ENCODE measurements at regions not wholly inside any gene's neighbourhood (a gene's known extent, or its start where the extent isn't known, plus 50 kb on each side); places are given as distances from the start of the nearest gene placed in this dataset.
"Not testable (repeated sequence)": the region's sequence is repeated elsewhere in the genome, so short reads cannot be mapped to it uniquely, and the experiment has no call there.

GRCh38 chr2:140085674-140086073 lies 1305.5 kb upstream of the NXPH2 start:
- H3K27me3 ChIP-seq (ENCODE audit: control insufficient read depth in 3 of 3, insufficient read depth in 3 of 3, low read length in 3 of 3) = no peaks in the 10 kb centered on the region
- FAIRE-seq = no peak
- DNase-seq = no peak

GRCh38 chr2:140079038-140079437 lies 1298.8 kb upstream of the NXPH2 start:
- Histone ChIP-seq H3K27me3 (ENCODE audit: control insufficient read depth in 3 of 3, insufficient read depth in 3 of 3, low read length in 3 of 3) (no peaks in the 10 kb centered on the region), H3K27ac (ENCODE audit: low read depth in 1 of 3, low read length in 2 of 3) (no peak overlapping the region), H3K9me3 (ENCODE audit: control insufficient read depth in 2 of 2, insufficient read depth in 1 of 2, low read depth in 1 of 2, low read length in 1 of 2) (no peaks in the 10 kb centered on the region), H3K36me3 (ENCODE audit: control insufficient read depth in 3 of 3, insufficient read depth in 2 of 3, low read depth in 1 of 3, low read length in 3 of 3) (no peaks in the 10 kb centered on the region), H3K4me3 (ENCODE audit: low read depth in 1 of 3, low read length in 3 of 3) (no peak overlapping the region), H3K4me1 (ENCODE audit: control insufficient read depth in 3 of 3, insufficient read depth in 2 of 3, low read depth in 1 of 3, low read length in 2 of 3) (no peaks in the 10 kb centered on the region)
- DNase-seq = no peak
- no peak for FAIRE-seq

More at GRCh38 chr2:140085674-140086073, 1305.5 kb upstream of the NXPH2 start:
- no peaks in the 10 kb centered on the region for H3K36me3 ChIP-seq (ENCODE audit: control insufficient read depth in 3 of 3, insufficient read depth in 2 of 3, low read depth in 1 of 3, low read length in 3 of 3)
- no peaks in the 10 kb centered on the region for H3K9me3 ChIP-seq (ENCODE audit: control insufficient read depth in 2 of 2, insufficient read depth in 1 of 2, low read depth in 1 of 2, low read length in 1 of 2)
- no peaks in the 10 kb centered on the region for H3K4me1 ChIP-seq (ENCODE audit: control insufficient read depth in 3 of 3, insufficient read depth in 2 of 3, low read depth in 1 of 3, low read length in 2 of 3)
- H3K4me3 ChIP-seq (ENCODE audit: low read depth in 1 of 3, low read length in 3 of 3) = no peak overlapping the region
- no peak overlapping the region for H3K27ac ChIP-seq (ENCODE audit: low read depth in 1 of 3, low read length in 2 of 3)

GRCh38 chr2:140076164-140076563 lies 1296.0 kb upstream of the NXPH2 start:
- no peaks in the 10 kb centered on the region for H3K9me3 ChIP-seq (ENCODE audit: control insufficient read depth in 2 of 2, insufficient read depth in 1 of 2, low read depth in 1 of 2, low read length in 1 of 2)
- no peak for FAIRE-seq
- H3K4me1 ChIP-seq (ENCODE audit: control insufficient read depth in 3 of 3, insufficient read depth in 2 of 3, low read depth in 1 of 3, low read length in 2 of 3) = no peaks in the 10 kb centered on the region
- no peak overlapping the region for H3K4me3 ChIP-seq (ENCODE audit: low read depth in 1 of 3, low read length in 3 of 3)
- DNase-seq = no peak
- no peaks in the 10 kb centered on the region for H3K27me3 ChIP-seq (ENCODE audit: control insufficient read depth in 3 of 3, insufficient read depth in 3 of 3, low read length in 3 of 3)
- WGBS, 3 donors = 78 to 85% (median 82%) methylated on average over 2 of the region's 2 CpGs
- no peaks in the 10 kb centered on the region for H3K36me3 ChIP-seq (ENCODE audit: control insufficient read depth in 3 of 3, insufficient read depth in 2 of 3, low read depth in 1 of 3, low read length in 3 of 3)
- no peak overlapping the region for H3K27ac ChIP-seq (ENCODE audit: low read depth in 1 of 3, low read length in 2 of 3)

- H3K9me3 ChIP-seq (ENCODE audit: control insufficient read depth in 2 of 2, insufficient read depth in 1 of 2, low read depth in 1 of 2, low read length in 1 of 2); DNase-seq; H3K4me1 ChIP-seq (ENCODE audit: control insufficient read depth in 3 of 3, insufficient read depth in 2 of 3, low read depth in 1 of 3, low read length in 2 of 3); H3K27me3 ChIP-seq (ENCODE audit: control insufficient read depth in 3 of 3, insufficient read depth in 3 of 3, low read length in 3 of 3); H3K4me3 ChIP-seq (ENCODE audit: low read depth in 1 of 3, low read length in 3 of 3); FAIRE-seq; H3K27ac ChIP-seq (ENCODE audit: low read depth in 1 of 3, low read length in 2 of 3); H3K36me3 ChIP-seq (ENCODE audit: control insufficient read depth in 3 of 3, insufficient read depth in 2 of 3, low read depth in 1 of 3, low read length in 3 of 3): not testable (repeated sequence)
- WGBS, 3 donors = 95 to 97% (median 95%) methylated on average over 22 to 30 of the region's 30 CpGs
These were observed 1293.6 kb upstream of the NXPH2 start for GRCh38 chr2:140073763-140074162.

GRCh38 chr2:140067661-140068060 lies 1287.5 kb upstream of the NXPH2 start:
- Histone ChIP-seq H3K36me3 (ENCODE audit: control insufficient read depth in 3 of 3, insufficient read depth in 2 of 3, low read depth in 1 of 3, low read length in 3 of 3) (no peaks in the 10 kb centered on the region), H3K9me3 (ENCODE audit: control insufficient read depth in 2 of 2, insufficient read depth in 1 of 2, low read depth in 1 of 2, low read length in 1 of 2) (no peaks in the 10 kb centered on the region), H3K27me3 (ENCODE audit: control insufficient read depth in 3 of 3, insufficient read depth in 3 of 3, low read length in 3 of 3) (no peaks in the 10 kb centered on the region), H3K4me1 (ENCODE audit: control insufficient read depth in 3 of 3, insufficient read depth in 2 of 3, low read depth in 1 of 3, low read length in 2 of 3) (no peaks in the 10 kb centered on the region), H3K4me3 (ENCODE audit: low read depth in 1 of 3, low read length in 3 of 3) (no peak overlapping the region), H3K27ac (ENCODE audit: low read depth in 1 of 3, low read length in 2 of 3) (no peak overlapping the region)
- WGBS, 3 donors = 67 to 79% (median 74%) methylated on average over 1 of the region's 1 CpG
- FAIRE-seq (no peak), DNase-seq (no peak)

GRCh38 chr2:140064243-140064642 lies 1284.1 kb upstream of the NXPH2 start:
- H3K27ac ChIP-seq (ENCODE audit: low read depth in 1 of 3, low read length in 2 of 3) = no peak overlapping the region
- H3K27me3 ChIP-seq (ENCODE audit: control insufficient read depth in 3 of 3, insufficient read depth in 3 of 3, low read length in 3 of 3) = no peaks in the 10 kb centered on the region
- H3K36me3 ChIP-seq (ENCODE audit: control insufficient read depth in 3 of 3, insufficient read depth in 2 of 3, low read depth in 1 of 3, low read length in 3 of 3) = no peaks in the 10 kb centered on the region
- FAIRE-seq (no peak), DNase-seq (no peak)
- 88 to 100% (median 91%) methylated on average over 1 of the region's 1 CpG for WGBS, 3 donors
- H3K4me1 ChIP-seq (ENCODE audit: control insufficient read depth in 3 of 3, insufficient read depth in 2 of 3, low read depth in 1 of 3, low read length in 2 of 3) = no peaks in the 10 kb centered on the region
- H3K4me3 ChIP-seq (ENCODE audit: low read depth in 1 of 3, low read length in 3 of 3) = no peak overlapping the region
- H3K9me3 ChIP-seq (ENCODE audit: control insufficient read depth in 2 of 2, insufficient read depth in 1 of 2, low read depth in 1 of 2, low read length in 1 of 2) = no peaks in the 10 kb centered on the region

- FAIRE-seq (no peak), DNase-seq (no peak)
- Histone ChIP-seq H3K27me3 (ENCODE audit: control insufficient read depth in 3 of 3, insufficient read depth in 3 of 3, low read length in 3 of 3) (no peaks in the 10 kb centered on the region), H3K4me3 (ENCODE audit: low read depth in 1 of 3, low read length in 3 of 3) (no peak overlapping the region), H3K36me3 (ENCODE audit: control insufficient read depth in 3 of 3, insufficient read depth in 2 of 3, low read depth in 1 of 3, low read length in 3 of 3) (no peaks in the 10 kb centered on the region), H3K9me3 (ENCODE audit: control insufficient read depth in 2 of 2, insufficient read depth in 1 of 2, low read depth in 1 of 2, low read length in 1 of 2) (no peaks in the 10 kb centered on the region), H3K4me1 (ENCODE audit: control insufficient read depth in 3 of 3, insufficient read depth in 2 of 3, low read depth in 1 of 3, low read length in 2 of 3) (no peaks in the 10 kb centered on the region), H3K27ac (ENCODE audit: low read depth in 1 of 3, low read length in 2 of 3) (no peak overlapping the region)
- WGBS, 3 donors = 57 to 64% (median 58%) methylated on average over 2 of the region's 2 CpGs
These were observed 1283.2 kb upstream of the NXPH2 start for GRCh38 chr2:140063356-140063755.

GRCh38 chr2:140061240-140061639 lies 1281.0 kb upstream of the NXPH2 start:
- no peaks in the 10 kb centered on the region for H3K27me3 ChIP-seq (ENCODE audit: control insufficient read depth in 3 of 3, insufficient read depth in 3 of 3, low read length in 3 of 3)
- WGBS, 3 donors = 83 to 93% (median 90%) methylated on average over 1 of the region's 1 CpG
- H3K36me3 ChIP-seq (ENCODE audit: control insufficient read depth in 3 of 3, insufficient read depth in 2 of 3, low read depth in 1 of 3, low read length in 3 of 3) = no peaks in the 10 kb centered on the region
- H3K4me1 ChIP-seq (ENCODE audit: control insufficient read depth in 3 of 3, insufficient read depth in 2 of 3, low read depth in 1 of 3, low read length in 2 of 3) = no peaks in the 10 kb centered on the region
- FAIRE-seq (no peak), DNase-seq (no peak)
- no peak overlapping the region for H3K4me3 ChIP-seq (ENCODE audit: low read depth in 1 of 3, low read length in 3 of 3)
- H3K27ac ChIP-seq (ENCODE audit: low read depth in 1 of 3, low read length in 2 of 3) = no peak overlapping the region
- no peaks in the 10 kb centered on the region for H3K9me3 ChIP-seq (ENCODE audit: control insufficient read depth in 2 of 2, insufficient read depth in 1 of 2, low read depth in 1 of 2, low read length in 1 of 2)

- Histone ChIP-seq H3K4me3 (ENCODE audit: low read depth in 1 of 3, low read length in 3 of 3) (no peak overlapping the region), H3K4me1 (ENCODE audit: control insufficient read depth in 3 of 3, insufficient read depth in 2 of 3, low read depth in 1 of 3, low read length in 2 of 3) (no peaks in the 10 kb centered on the region), H3K9me3 (ENCODE audit: control insufficient read depth in 2 of 2, insufficient read depth in 1 of 2, low read depth in 1 of 2, low read length in 1 of 2) (no peaks in the 10 kb centered on the region), H3K27me3 (ENCODE audit: control insufficient read depth in 3 of 3, insufficient read depth in 3 of 3, low read length in 3 of 3) (no peaks in the 10 kb centered on the region), H3K36me3 (ENCODE audit: control insufficient read depth in 3 of 3, insufficient read depth in 2 of 3, low read depth in 1 of 3, low read length in 3 of 3) (no peaks in the 10 kb centered on the region), H3K27ac (ENCODE audit: low read depth in 1 of 3, low read length in 2 of 3) (no peak overlapping the region)
- WGBS, 3 donors = 24 to 51% (median 36%) methylated on average over 1 of the region's 1 CpG
- no peak for DNase-seq
- no peak for FAIRE-seq
These were observed 1277.7 kb upstream of the NXPH2 start for GRCh38 chr2:140057928-140058327.

Measured in small intestine (tissue), 7 donors.